K562 (cell line): ENCODE measurements at regions not wholly inside any gene's neighbourhood (a gene's known extent, or its start where the extent isn't known, plus 50 kb on each side); places are given as distances from the start of the nearest gene placed in this dataset.
A peak's percentile ranks its signal among the peaks of the same experiment; 100 is the strongest.

Experiments used
- BHLHE40 ChIP-seq: IDR thresholded peaks from 2 replicates; pipeline ENCODE4 v1.6.1; 2011; ENCODE audit warnings: low read length, improper control_type of control experiment
- CTCF ChIP-seq, 3 experiments: IDR thresholded peaks in 2 of 3; conservative IDR thresholded peaks in 1 of 3; 2 replicates each; pipeline ENCODE4 v1.5.1; 2011 to 2012; ENCODE audit warnings: low read length in 3 of 3, mild to moderate bottlenecking in 3 of 3, control low read depth in 2 of 3, improper control_type of control experiment in 1 of 3, inconsistent platforms in 1 of 3, low read depth in 1 of 3, mixed read lengths in 1 of 3, moderate library complexity in 1 of 3; ENCODE audit not compliant: insufficient read depth in 2 of 3
- EP300 ChIP-seq: IDR thresholded peaks from 2 replicates; pipeline ENCODE4 v1.6.1; 2012; ENCODE audit warnings: low read length, improper control_type of control experiment
- ETS1 ChIP-seq: conservative IDR thresholded peaks from 2 replicates; pipeline ENCODE4 v1.6.1; 2011; ENCODE audit warnings: low read depth, mild to moderate bottlenecking, low read length; ENCODE audit not compliant: control insufficient read depth
- PHF21A ChIP-seq: fragments of 450-650 bp; IDR thresholded peaks from 2 replicates; pipeline ENCODE4 v1.6.1; 2017; ENCODE audit warnings: low read depth, borderline replicate concordance
- POLR2A ChIP-seq: fragments of 450-650 bp; conservative IDR thresholded peaks from 2 replicates; pipeline ENCODE4 v1.6.1; 2016
- SMC3 ChIP-seq: conservative IDR thresholded peaks from 2 replicates; pipeline ENCODE4 v1.6.1; 2011; ENCODE audit warnings: low read depth, low read length, improper control_type of control experiment; ENCODE audit not compliant: insufficient read depth
- ZNF217 ChIP-seq: sonication (generic); formaldehyde crosslinking; IDR thresholded peaks from 2 replicates; pipeline ENCODE4 v1.8.0; 2022; ENCODE audit warnings: mild to moderate bottlenecking, missing genetic modification reagents
- ZNF263 ChIP-seq: sonication (generic); formaldehyde crosslinking; IDR thresholded peaks from 2 replicates; pipeline ENCODE4 v1.8.0; 2022; ENCODE audit warnings: mild to moderate bottlenecking, missing genetic modification reagents, borderline replicate concordance

GRCh38 chr15:92714477-92715401, 59.2 kb upstream of the FAM174B start:
- TF ChIP-seq EP300 (no peak), CTCF (IDR thresholded peaks at IDR 0.05 in 2 of 3, conservative IDR thresholded peaks at IDR 0.05 in 1 of 3; ENCODE audit: insufficient read depth in 2 of 3, low read depth in 1 of 3, low read length in 3 of 3) (peak; percentile 86 to 93 (median 91)), ZNF217 (CRISPR knock-in tag) (no peak), PHF21A (no peak), ETS1 (no peak), BHLHE40 (no peak), ZNF263 (no peak), SMC3 (peak; percentile 87), POLR2A (no peak)
